ENCODE measurements at regions not wholly inside any gene's neighbourhood (a gene's known extent, or its start where the extent isn't known, plus 50 kb on each side); places are given as distances from the start of the nearest gene placed in this dataset.

- no peaks in the 10 kb centered on the region for H3K27me3 ChIP-seq (ENCODE audit: control insufficient read depth, insufficient read depth, low read length)
- H4K20me1 ChIP-seq (ENCODE audit: control insufficient read depth, extremely low read depth, insufficient read depth, low read length): no peaks in the 10 kb centered on the region
- H2AFZ ChIP-seq (ENCODE audit: low read length): no peak overlapping the region
- no peaks in the 10 kb centered on the region for H3K9me3 ChIP-seq (ENCODE audit: control insufficient read depth, insufficient read depth, low read depth, low read length)
- H3K4me3 ChIP-seq (replicated peaks in 1 of 4; ENCODE audit: control extremely low read depth in 1 of 4, insufficient read depth in 1 of 4, low read depth in 3 of 4, low read length in 4 of 4): no peak overlapping the region
- peaks cover 3% of the 10 kb centered on the region for H3K4me1 ChIP-seq (ENCODE audit: control insufficient read depth, extremely low read depth, insufficient read depth, low read length)
- H3K9ac ChIP-seq (ENCODE audit: insufficient read depth, low read length): no peak overlapping the region
- no peaks in the 10 kb centered on the region for H3K79me2 ChIP-seq (ENCODE audit: control insufficient read depth, insufficient read depth, low read length)
- TF ChIP-seq EZH2 (IDR thresholded peaks at IDR 0.05; ENCODE audit: low read length, missing control alignments) (no peak), CTCF (conservative IDR thresholded peaks at IDR 0.05 in 1 of 2, IDR thresholded peaks at IDR 0.05 in 1 of 2; ENCODE audit: low read depth in 1 of 2, low read length in 2 of 2) (no peak)
- DNase-seq (ENCODE audit: low read depth in 2 of 2): no peak
- no peak overlapping the region for H3K27ac ChIP-seq (ENCODE audit: insufficient read depth, low read length)
- no peak overlapping the region for H3K4me2 ChIP-seq (ENCODE audit: extremely low read depth, insufficient read depth, low read length)
- no peaks in the 10 kb centered on the region for H3K36me3 ChIP-seq (ENCODE audit: control insufficient read depth, insufficient read depth, low read length)
Measured at GRCh38 chr5:54678737-54679136, 161.2 kb downstream of the SNX18 start.

GRCh38 chr5:54676481-54677340 lies 159.2 kb downstream of the SNX18 start:
- no peak for TF ChIP-seq EZH2 (IDR thresholded peaks at IDR 0.05; ENCODE audit: low read length, missing control alignments)
- no peak for TF ChIP-seq CTCF (conservative IDR thresholded peaks at IDR 0.05 in 1 of 2, IDR thresholded peaks at IDR 0.05 in 1 of 2; ENCODE audit: low read depth in 1 of 2, low read length in 2 of 2)
- Histone ChIP-seq H3K9ac (ENCODE audit: insufficient read depth, low read length) (no peak overlapping the region), H2AFZ (ENCODE audit: low read length) (no peak overlapping the region), H4K20me1 (ENCODE audit: control insufficient read depth, extremely low read depth, insufficient read depth, low read length) (no peaks in the 10 kb centered on the region), H3K4me3 (replicated peaks in 1 of 4; ENCODE audit: control extremely low read depth in 1 of 4, insufficient read depth in 1 of 4, low read depth in 3 of 4, low read length in 4 of 4) (no peak overlapping the region), H3K27me3 (ENCODE audit: control insufficient read depth, insufficient read depth, low read length) (no peaks in the 10 kb centered on the region), H3K4me2 (ENCODE audit: extremely low read depth, insufficient read depth, low read length) (no peak overlapping the region), H3K27ac (ENCODE audit: insufficient read depth, low read length) (no peak overlapping the region), H3K79me2 (ENCODE audit: control insufficient read depth, insufficient read depth, low read length) (no peaks in the 10 kb centered on the region), H3K4me1 (ENCODE audit: control insufficient read depth, extremely low read depth, insufficient read depth, low read length) (peaks cover 3% of the 10 kb centered on the region), H3K36me3 (ENCODE audit: control insufficient read depth, insufficient read depth, low read length) (no peaks in the 10 kb centered on the region), H3K9me3 (ENCODE audit: control insufficient read depth, insufficient read depth, low read depth, low read length) (no peaks in the 10 kb centered on the region)
- DNase-seq (ENCODE audit: low read depth in 2 of 2): no peak

DNA sequence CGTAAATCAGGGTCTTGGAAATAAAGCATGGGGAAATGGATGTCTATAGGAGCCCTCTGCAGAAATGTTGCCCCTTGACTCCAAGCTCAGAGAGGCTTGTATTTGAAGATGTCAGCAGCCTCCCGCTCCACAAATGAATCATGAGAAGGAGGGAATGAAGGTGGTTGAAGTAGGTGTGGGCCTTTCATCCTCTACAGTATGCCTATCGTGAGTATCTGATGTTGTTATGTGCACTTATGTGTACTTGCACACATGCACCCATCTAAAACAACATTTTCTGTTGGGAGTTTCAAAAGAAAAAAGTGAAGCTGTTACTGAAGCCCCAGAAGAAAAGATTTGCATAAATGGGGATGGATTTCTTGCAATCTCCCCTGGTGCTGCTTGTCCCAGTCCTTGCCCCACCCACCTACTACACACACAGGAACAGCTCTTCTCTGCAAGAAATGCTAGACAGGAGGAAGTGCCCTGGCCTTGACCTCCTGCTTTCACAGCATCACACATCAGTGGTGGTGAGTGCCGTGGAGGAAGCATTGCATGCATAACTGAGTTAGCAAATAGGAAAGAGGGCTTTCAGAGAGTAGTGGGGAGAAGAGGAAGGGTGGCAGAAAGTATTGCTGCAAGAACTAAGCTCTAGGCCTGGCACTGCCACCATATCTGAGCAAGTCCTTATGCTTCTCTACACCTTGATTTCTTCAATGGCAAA lies 156.1 kb downstream of the SNX18 start:
- Histone ChIP-seq H3K4me1 (ENCODE audit: control insufficient read depth, extremely low read depth, insufficient read depth, low read length) (peaks cover 17% of the 10 kb centered on the region), H2AFZ (ENCODE audit: low read length) (no peak overlapping the region), H3K27ac (ENCODE audit: insufficient read depth, low read length) (no peak overlapping the region), H3K79me2 (ENCODE audit: control insufficient read depth, insufficient read depth, low read length) (no peaks in the 10 kb centered on the region), H4K20me1 (ENCODE audit: control insufficient read depth, extremely low read depth, insufficient read depth, low read length) (no peaks in the 10 kb centered on the region), H3K4me2 (ENCODE audit: extremely low read depth, insufficient read depth, low read length) (no peak overlapping the region), H3K9ac (ENCODE audit: insufficient read depth, low read length) (no peak overlapping the region), H3K27me3 (ENCODE audit: control insufficient read depth, insufficient read depth, low read length) (no peaks in the 10 kb centered on the region), H3K9me3 (ENCODE audit: control insufficient read depth, insufficient read depth, low read depth, low read length) (no peaks in the 10 kb centered on the region), H3K36me3 (ENCODE audit: control insufficient read depth, insufficient read depth, low read length) (no peaks in the 10 kb centered on the region), H3K4me3 (replicated peaks in 1 of 4; ENCODE audit: control extremely low read depth in 1 of 4, insufficient read depth in 1 of 4, low read depth in 3 of 4, low read length in 4 of 4) (no peak overlapping the region)
- peak in 1 of 2 donors; percentile 51 for DNase-seq (ENCODE audit: low read depth in 2 of 2)
- TF ChIP-seq CTCF (conservative IDR thresholded peaks at IDR 0.05 in 1 of 2, IDR thresholded peaks at IDR 0.05 in 1 of 2; ENCODE audit: low read depth in 1 of 2, low read length in 2 of 2) (no peak), EZH2 (IDR thresholded peaks at IDR 0.05; ENCODE audit: low read length, missing control alignments) (no peak)
